Right kidney (tissue), 1 donor: ENCODE measurements at regions not wholly inside any gene's neighbourhood (a gene's known extent, or its start where the extent isn't known, plus 50 kb on each side); places are given as distances from the start of the nearest gene placed in this dataset.
A peak's percentile ranks its signal among the peaks of the same experiment; 100 is the strongest.

ENCODE experiments used
- DNase-seq: peaks from one replicate; pipeline ENCODE4 v3.0.0-alpha.2; 2016

GRCh38 chr5:7018198-7018597 lies 305.0 kb downstream of the TENT4A start:
- no peak for DNase-seq

DNA sequence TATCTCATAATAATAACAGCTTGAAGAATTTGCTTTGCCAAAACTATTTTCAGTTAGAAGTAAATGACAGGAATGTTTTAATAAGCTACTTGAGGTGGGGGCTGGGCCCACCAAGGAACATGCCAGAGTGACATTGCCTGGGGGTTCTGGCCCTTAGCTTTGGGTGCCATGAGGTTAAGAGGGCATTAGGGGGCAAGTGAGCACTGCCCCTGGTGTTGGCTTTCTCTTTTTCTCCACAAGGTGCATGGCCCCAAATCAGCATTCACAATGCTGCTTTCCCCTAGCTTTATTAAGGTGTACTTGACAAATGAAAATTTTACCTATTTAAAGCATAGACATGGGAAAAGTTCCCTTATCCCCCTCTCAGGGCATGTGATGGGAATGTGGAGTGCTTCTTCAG lies 305.4 kb downstream of the TENT4A start:
- DNase-seq, result no peak

DNA sequence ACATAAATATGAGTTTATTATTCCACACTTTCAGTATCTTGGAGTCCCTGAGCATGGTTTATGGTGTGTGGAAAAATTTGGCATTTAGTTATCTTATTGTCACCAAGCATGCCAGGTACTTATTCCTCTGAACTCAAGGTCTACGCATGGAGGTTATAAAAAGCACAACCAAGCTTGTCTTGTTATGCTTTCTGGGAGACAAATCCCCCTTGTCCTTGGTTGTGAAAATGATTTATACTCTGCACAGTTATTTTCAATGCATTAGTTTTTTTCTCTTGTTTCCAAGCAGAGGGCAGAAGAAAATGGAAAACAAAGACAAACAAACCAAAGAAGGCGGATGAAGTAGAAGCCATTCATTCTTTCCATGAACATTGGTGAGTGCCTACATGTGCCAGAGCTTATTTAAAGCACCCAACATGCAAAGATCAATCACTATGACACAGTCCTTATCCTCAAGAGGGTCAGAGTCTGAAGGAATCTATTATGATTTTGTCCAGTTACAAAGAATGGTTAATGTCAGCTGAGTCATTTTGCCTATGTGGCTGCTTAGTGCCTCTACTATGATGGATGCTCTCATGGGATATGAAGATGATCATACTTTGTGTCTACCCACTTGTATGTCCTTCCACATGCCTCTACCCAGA lies 323.1 kb downstream of the TENT4A start:
- DNase-seq, result no peak

DNA sequence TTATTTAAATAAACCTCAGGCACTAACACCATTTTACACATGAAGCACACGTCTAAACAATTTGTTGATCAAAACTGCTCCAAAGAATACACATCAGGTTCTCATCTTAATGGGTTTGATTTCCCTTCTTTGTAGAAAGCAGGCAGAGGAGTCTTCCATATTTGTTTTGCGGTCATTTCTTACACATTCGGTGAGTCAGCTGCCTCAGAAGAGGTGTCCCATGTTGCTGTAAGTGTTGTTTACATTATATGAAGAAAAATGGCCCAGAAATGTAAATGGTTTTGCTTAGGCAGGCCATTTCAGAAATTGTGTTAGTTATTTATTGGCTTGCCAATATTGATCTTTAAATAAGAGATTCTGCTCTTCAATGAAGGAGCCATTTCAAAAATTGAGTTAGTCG lies 325.8 kb downstream of the TENT4A start:
- no peak for DNase-seq

GRCh38 chr5:7040111-7040510 lies 326.9 kb downstream of the TENT4A start:
- no peak for DNase-seq

- no peak for DNase-seq
Observed at GRCh38 chr5:7043797-7044196, 330.6 kb downstream of the TENT4A start.

GRCh38 chr5:7047511-7048261 lies 334.5 kb downstream of the TENT4A start:
- no peak for DNase-seq

GRCh38 chr5:7050986-7051385 lies 337.8 kb downstream of the TENT4A start:
- DNase-seq, result no peak

DNA sequence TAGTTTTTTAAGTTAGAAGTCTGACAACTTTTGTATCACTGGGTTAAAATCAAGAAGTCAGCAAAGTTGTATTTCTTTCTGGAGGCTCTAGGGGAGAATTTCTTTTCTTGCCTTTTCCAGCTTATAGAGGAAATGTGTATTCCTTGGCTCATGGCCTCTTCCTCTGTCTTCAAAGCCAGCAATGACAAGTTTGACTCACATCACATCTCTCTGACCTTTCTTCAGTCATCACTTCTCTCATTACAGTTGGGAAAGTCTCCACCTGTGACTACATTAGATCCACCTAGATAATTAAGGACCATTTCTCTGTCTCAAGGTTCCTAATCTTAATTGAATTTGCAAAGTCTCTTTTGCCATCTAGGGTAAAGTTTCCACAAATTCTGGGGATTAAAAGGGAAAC lies 339.9 kb downstream of the TENT4A start:
- DNase-seq, result no peak

DNA sequence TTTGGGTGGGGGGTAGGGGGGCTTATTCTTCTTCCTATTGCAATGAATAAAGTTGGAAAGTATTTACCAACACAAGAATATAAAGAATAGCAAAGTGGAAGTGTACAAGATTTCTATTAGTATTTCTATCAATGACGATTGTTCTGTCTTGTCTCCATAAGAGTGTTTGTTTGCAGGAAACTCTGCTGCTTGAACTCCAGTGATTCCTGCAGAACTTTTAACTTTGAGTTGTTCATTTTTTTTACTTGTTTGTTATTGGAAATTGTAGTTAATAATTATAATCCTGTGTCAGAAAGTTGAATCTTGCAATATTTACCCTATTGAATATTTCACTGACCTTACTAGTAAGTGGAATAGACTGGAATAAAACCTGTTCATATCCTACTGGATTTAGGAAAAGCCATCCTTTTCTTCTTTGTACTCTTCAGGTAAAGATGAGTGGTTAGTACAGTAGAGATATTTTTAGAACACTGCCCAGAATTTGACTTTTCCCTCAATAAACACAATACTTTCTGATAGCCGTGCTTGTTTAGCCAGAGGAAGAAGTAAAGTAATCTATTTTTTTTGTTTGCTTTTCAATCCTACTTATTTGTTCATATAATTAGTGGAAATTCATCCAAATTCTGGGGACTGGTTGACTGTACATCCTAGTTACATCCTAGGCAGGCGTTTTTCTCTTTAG lies 340.4 kb downstream of the TENT4A start:
- no peak for DNase-seq

GRCh38 chr5:7066471-7067235 lies 329.3 kb upstream of the ADCY2 start:
- no peak for DNase-seq

DNA sequence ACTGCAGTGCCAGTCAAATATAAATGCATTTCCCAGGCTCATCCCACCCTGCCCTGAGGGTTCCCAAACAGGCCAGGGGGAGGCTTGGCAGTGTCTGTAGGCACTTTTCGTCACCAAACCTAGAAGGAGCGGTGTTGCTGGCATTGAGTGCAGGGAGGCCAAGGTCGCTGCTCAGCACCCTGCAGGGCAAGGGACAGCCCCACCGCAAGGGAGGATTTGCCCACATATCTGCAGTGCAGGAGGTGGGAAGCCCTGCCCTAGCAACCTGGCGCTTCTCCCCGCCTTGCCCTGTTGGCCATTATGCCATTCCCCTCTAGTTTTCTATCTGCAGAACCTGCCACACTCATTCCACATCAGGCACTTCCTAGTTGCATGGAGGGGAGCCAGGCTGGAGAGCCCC lies 327.8 kb upstream of the ADCY2 start:
- DNase-seq, result no peak

DNA sequence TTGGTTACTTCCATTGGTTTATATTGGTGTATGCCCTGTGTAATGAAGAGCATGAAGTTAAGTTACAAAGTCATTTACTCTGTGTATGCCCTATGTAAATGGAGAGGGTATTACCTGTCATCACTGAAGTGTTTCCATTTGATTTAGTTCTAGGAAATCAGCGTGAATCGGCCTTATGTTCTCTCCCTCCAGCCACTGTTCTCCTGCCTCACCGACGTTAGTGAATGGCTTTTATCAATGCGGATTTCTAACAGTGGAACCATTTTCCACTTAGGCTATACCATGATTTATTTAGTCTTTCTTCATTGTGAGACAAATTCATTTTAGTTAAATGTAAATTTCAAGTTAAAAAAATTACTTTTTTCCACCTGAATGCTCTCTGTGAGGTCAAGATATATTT lies 327.0 kb upstream of the ADCY2 start:
- no peak for DNase-seq

DNA sequence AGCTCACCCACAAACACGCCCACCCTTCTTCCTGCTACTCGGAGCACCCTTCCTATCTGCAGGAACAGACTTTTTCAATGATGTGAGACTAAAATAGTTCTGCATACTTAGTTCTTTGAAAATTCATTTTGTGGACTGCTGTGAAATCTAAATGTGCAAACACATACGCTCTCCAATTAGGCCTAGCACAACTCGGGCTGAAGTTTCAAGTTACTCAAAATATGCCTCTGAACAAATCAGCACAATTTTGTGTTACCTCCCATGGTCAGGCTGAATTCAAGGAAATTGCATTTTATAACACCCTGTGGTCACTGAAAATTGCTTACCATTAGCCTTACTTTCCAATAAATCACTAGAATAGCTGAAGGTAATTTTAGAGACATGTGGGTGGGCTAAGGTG lies 323.8 kb upstream of the ADCY2 start:
- DNase-seq, result no peak

GRCh38 chr5:7073666-7074065 lies 322.3 kb upstream of the ADCY2 start:
- no peak for DNase-seq

- DNase-seq, result no peak
Observed at GRCh38 chr5:7074176-7074575, 321.8 kb upstream of the ADCY2 start.

GRCh38 chr5:7075470-7075869 lies 320.5 kb upstream of the ADCY2 start:
- DNase-seq, result no peak

DNA sequence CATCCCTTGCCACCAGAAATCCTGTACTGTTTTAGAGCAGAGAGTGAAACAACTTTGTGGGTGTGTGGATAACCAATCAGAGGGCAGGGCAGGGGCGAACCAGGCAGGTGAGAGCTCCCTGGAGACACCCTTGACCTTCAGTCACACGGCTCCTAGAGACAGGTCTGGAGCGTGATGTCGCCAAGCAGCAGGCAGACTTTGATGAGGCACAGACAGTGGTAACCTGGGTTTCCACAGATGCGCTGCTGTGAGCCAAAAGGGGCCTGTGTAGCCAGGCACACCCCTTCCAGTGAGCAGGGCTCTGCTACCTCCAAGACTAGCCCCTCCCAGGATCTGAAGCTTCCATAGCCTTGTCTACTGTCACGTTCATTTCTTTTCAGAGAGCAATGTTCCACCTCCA lies 317.8 kb upstream of the ADCY2 start:
- DNase-seq, result no peak

- DNase-seq, result no peak
Observed at GRCh38 chr5:7078901-7079300, 317.0 kb upstream of the ADCY2 start.

DNA sequence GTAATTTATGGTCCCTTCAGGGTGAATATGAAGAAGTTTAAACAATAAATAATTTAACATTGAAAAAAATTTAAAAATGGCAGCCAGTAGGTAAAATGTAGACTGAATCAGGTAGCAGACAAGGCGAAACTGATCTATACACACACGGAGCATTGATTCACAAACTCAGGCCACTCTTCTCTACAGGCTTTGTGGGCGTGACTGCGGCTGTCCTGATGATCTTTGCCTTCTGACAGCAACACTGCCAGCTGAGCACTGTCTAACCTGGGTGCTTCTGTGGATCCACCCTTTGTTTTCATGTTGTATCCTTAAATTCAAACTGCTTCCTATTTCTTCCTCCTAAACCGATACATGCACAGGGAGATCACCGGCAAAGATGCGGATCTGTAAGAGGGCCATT lies 315.4 kb upstream of the ADCY2 start:
- no peak for DNase-seq

- DNase-seq, result no peak
Observed at GRCh38 chr5:7087719-7088297, 308.1 kb upstream of the ADCY2 start.

- DNase-seq, result no peak
Observed at GRCh38 chr5:7088849-7089248, 307.1 kb upstream of the ADCY2 start.

GRCh38 chr5:7094626-7095025 lies 301.3 kb upstream of the ADCY2 start:
- peak; percentile 7 for DNase-seq
